ENCODE measurements at regions not wholly inside any gene's neighbourhood (a gene's known extent, or its start where the extent isn't known, plus 50 kb on each side); places are given as distances from the start of the nearest gene placed in this dataset.

- intact Hi-C loops (cut with DNase I), result no loop called here
- Histone ChIP-seq H3K36me3 (no peaks in the 10 kb centered on the region), H3K4me3 (no peak overlapping the region), H3K9me3 (no peaks in the 10 kb centered on the region), H3K4me1 (no peaks in the 10 kb centered on the region), H3K27ac (no peak overlapping the region), H3K27me3 (no peaks in the 10 kb centered on the region)
- TF ChIP-seq POLR2A (IDR thresholded peaks at IDR 0.05), result no peak
- TF ChIP-seq, protein P1, sequence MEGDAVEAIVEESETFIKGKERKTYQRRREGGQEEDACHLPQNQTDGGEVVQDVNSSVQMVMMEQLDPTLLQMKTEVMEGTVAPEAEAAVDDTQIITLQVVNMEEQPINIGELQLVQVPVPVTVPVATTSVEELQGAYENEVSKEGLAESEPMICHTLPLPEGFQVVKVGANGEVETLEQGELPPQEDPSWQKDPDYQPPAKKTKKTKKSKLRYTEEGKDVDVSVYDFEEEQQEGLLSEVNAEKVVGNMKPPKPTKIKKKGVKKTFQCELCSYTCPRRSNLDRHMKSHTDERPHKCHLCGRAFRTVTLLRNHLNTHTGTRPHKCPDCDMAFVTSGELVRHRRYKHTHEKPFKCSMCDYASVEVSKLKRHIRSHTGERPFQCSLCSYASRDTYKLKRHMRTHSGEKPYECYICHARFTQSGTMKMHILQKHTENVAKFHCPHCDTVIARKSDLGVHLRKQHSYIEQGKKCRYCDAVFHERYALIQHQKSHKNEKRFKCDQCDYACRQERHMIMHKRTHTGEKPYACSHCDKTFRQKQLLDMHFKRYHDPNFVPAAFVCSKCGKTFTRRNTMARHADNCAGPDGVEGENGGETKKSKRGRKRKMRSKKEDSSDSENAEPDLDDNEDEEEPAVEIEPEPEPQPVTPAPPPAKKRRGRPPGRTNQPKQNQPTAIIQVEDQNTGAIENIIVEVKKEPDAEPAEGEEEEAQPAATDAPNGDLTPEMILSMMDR (IDR thresholded peaks at IDR 0.05), result no peak
- TF ChIP-seq POLR2AphosphoS5 (IDR thresholded peaks at IDR 0.05; ENCODE audit: insufficient read depth in 1 of 2, low read depth in 1 of 2), result no peak
- no peak for DNase-seq (ENCODE audit: extremely low spot score in 2 of 2)
Measured at GRCh38 chr13:61113140-61113658, 302.4 kb downstream of the PCDH20 start.

DNA sequence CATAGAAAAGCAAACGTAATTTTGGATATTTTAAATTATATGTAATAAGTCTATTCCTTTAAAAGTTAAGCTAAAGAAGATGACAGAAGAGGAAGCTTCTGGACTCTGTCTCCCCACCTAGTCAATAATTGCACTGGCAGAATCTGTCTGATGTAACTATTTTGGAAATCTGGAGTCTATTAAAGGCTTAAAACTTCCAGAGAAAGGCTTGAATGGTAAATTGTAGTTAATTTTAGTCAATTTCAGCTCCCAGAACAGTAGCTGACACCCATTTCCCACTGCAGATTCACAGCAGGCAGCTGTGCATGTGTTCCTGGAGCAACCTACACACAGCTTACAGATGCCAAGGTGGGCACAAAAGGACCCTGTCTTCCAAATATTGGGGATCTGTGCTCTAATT lies 304.1 kb downstream of the PCDH20 start:
- no peaks in the 10 kb centered on the region for H3K4me1 ChIP-seq
- no peaks in the 10 kb centered on the region for H3K9me3 ChIP-seq
- H3K36me3 ChIP-seq, result no peaks in the 10 kb centered on the region
- H3K4me3 ChIP-seq, result no peak overlapping the region
- DNase-seq (ENCODE audit: extremely low spot score in 2 of 2), result no peak
- TF ChIP-seq POLR2A (IDR thresholded peaks at IDR 0.05) (no peak), POLR2AphosphoS5 (IDR thresholded peaks at IDR 0.05; ENCODE audit: insufficient read depth in 1 of 2, low read depth in 1 of 2) (no peak)
- TF ChIP-seq, protein P1 (IDR thresholded peaks at IDR 0.05), result no peak
- intact Hi-C loops (cut with DNase I), result no loop called here
- no peaks in the 10 kb centered on the region for H3K27me3 ChIP-seq
- no peak overlapping the region for H3K27ac ChIP-seq

- intact Hi-C loops (cut with DNase I), result no loop called here
- Histone ChIP-seq H3K4me1 (no peaks in the 10 kb centered on the region), H3K27me3 (no peaks in the 10 kb centered on the region), H3K27ac (no peak overlapping the region), H3K4me3 (no peak overlapping the region), H3K9me3 (no peaks in the 10 kb centered on the region), H3K36me3 (no peaks in the 10 kb centered on the region)
- no peak for TF ChIP-seq POLR2AphosphoS5 (IDR thresholded peaks at IDR 0.05; ENCODE audit: insufficient read depth in 1 of 2, low read depth in 1 of 2)
- TF ChIP-seq, protein P1 (IDR thresholded peaks at IDR 0.05), result no peak
- no peak for TF ChIP-seq POLR2A (IDR thresholded peaks at IDR 0.05)
- DNase-seq (ENCODE audit: extremely low spot score in 2 of 2), result no peak
Measured at GRCh38 chr13:61110732-61111131, 304.9 kb downstream of the PCDH20 start.

GRCh38 chr13:61109741-61110140 lies 305.9 kb downstream of the PCDH20 start:
- TF ChIP-seq, protein P1 (IDR thresholded peaks at IDR 0.05), result no peak
- TF ChIP-seq POLR2A (IDR thresholded peaks at IDR 0.05) (no peak), POLR2AphosphoS5 (IDR thresholded peaks at IDR 0.05; ENCODE audit: insufficient read depth in 1 of 2, low read depth in 1 of 2) (no peak)
- intact Hi-C loops (cut with DNase I), result no loop called here
- Histone ChIP-seq H3K4me3 (no peak overlapping the region), H3K4me1 (no peaks in the 10 kb centered on the region), H3K27ac (no peak overlapping the region), H3K27me3 (no peaks in the 10 kb centered on the region), H3K9me3 (no peaks in the 10 kb centered on the region), H3K36me3 (no peaks in the 10 kb centered on the region)
- no peak for DNase-seq (ENCODE audit: extremely low spot score in 2 of 2)

GRCh38 chr13:61107989-61108388 lies 307.7 kb downstream of the PCDH20 start:
- intact Hi-C loops (cut with DNase I), result no loop called here
- Histone ChIP-seq H3K27me3 (no peaks in the 10 kb centered on the region), H3K9me3 (no peaks in the 10 kb centered on the region), H3K4me3 (no peak overlapping the region), H3K36me3 (no peaks in the 10 kb centered on the region), H3K27ac (no peak overlapping the region), H3K4me1 (no peaks in the 10 kb centered on the region)
- TF ChIP-seq, protein P1 (IDR thresholded peaks at IDR 0.05), result no peak
- TF ChIP-seq POLR2A (IDR thresholded peaks at IDR 0.05) (no peak), POLR2AphosphoS5 (IDR thresholded peaks at IDR 0.05; ENCODE audit: insufficient read depth in 1 of 2, low read depth in 1 of 2) (no peak)
- DNase-seq (ENCODE audit: extremely low spot score in 2 of 2), result no peak

Data from vagina (tissue), 2 donors.